Hepatocyte (in vitro differentiated cells): ENCODE measurements at regions not wholly inside any gene's neighbourhood (a gene's known extent, or its start where the extent isn't known, plus 50 kb on each side); places are given as distances from the start of the nearest gene placed in this dataset.

Experiments used
- DNase-seq: peaks from one replicate; pipeline ENCODE4 v3.0.0-alpha.2; 2016; ENCODE audit warnings: low spot score
- H2AFZ ChIP-seq: fragments of 200-600 bp; sonication (generic); 2 replicates; pipeline ENCODE4 v1.6.0; 2016; ENCODE audit warnings: antibody characterized with exemption, mild to moderate bottlenecking
- H3K27ac ChIP-seq: fragments of 200-600 bp; sonication (generic); 2 replicates; pipeline ENCODE4 v1.5.1; 2016; ENCODE audit warnings: mild to moderate bottlenecking
- H3K27me3 ChIP-seq: fragments of 200-600 bp; sonication (generic); 2 replicates; pipeline ENCODE4 v1.6.1; 2016
- H3K36me3 ChIP-seq: fragments of 200-600 bp; sonication (generic); replicated peaks from 2 replicates; pipeline ENCODE4 v1.5.1; 2016; ENCODE audit warnings: low read depth; ENCODE audit not compliant: insufficient read depth
- H3K4me1 ChIP-seq: fragments of 200-600 bp; sonication (generic); 2 replicates; pipeline ENCODE4 v1.5.1; 2016; ENCODE audit warnings: mild to moderate bottlenecking, moderate library complexity; ENCODE audit not compliant: insufficient read depth
- H3K4me2 ChIP-seq: fragments of 200-600 bp; sonication (generic); 2 replicates; pipeline ENCODE4 v1.6.0; 2016
- H3K4me3 ChIP-seq: fragments of 200-600 bp; sonication (generic); 2 replicates; pipeline ENCODE4 v1.5.1; 2016; ENCODE audit warnings: mild to moderate bottlenecking
- H3K79me2 ChIP-seq: fragments of 200-600 bp; sonication (generic); 2 replicates; pipeline ENCODE4 v1.6.0; 2017; ENCODE audit warnings: mild to moderate bottlenecking
- H3K9me2 ChIP-seq: fragments of 200-600 bp; sonication (generic); replicated peaks from 2 replicates; pipeline ENCODE4 v1.6.0; 2017; ENCODE audit warnings: mild to moderate bottlenecking; ENCODE audit not compliant: insufficient read depth
- H3K9me3 ChIP-seq: fragments of 200-600 bp; sonication (generic); 2 replicates; pipeline ENCODE4 v1.5.1; 2016; ENCODE audit warnings: low read depth, mild to moderate bottlenecking
- H4K20me1 ChIP-seq: fragments of 200-600 bp; sonication (generic); 2 replicates; pipeline ENCODE4 v1.6.0; 2016; ENCODE audit warnings: mild to moderate bottlenecking; ENCODE audit not compliant: insufficient read depth, poor library complexity, severe bottlenecking
- EZH2 ChIP-seq: fragments of 200-600 bp; sonication (generic); IDR thresholded peaks from 2 replicates; pipeline ENCODE4 v1.6.1; 2016; ENCODE audit warnings: antibody characterized with exemption, mild to moderate bottlenecking, borderline replicate concordance
- EZH2phosphoT487 ChIP-seq: fragments of 200-600 bp; sonication (generic); IDR thresholded peaks from one replicate; pipeline ENCODE4 v1.6.1; 2018; ENCODE audit warnings: antibody characterized with exemption, mild to moderate bottlenecking, low read depth, moderate library complexity; ENCODE audit not compliant: unreplicated experiment, severe bottlenecking
- WGBS: methylation state at CpG from one replicate; pipeline ENCODE4 v1.1.6; 2016; ENCODE audit warnings: low lambda C conversion rate; ENCODE audit errors: missing lambda C conversion rate; 5-methylcytosine and 5-hydroxymethylcytosine counted together
- TF ChIP-seq, protein P1 (sequence below): fragments of 200-600 bp; sonication (generic); IDR thresholded peaks from 2 replicates; pipeline ENCODE4 v1.5.1; 2016; ENCODE audit warnings: antibody characterized with exemption, mild to moderate bottlenecking; ENCODE audit not compliant: poor library complexity

DNA sequence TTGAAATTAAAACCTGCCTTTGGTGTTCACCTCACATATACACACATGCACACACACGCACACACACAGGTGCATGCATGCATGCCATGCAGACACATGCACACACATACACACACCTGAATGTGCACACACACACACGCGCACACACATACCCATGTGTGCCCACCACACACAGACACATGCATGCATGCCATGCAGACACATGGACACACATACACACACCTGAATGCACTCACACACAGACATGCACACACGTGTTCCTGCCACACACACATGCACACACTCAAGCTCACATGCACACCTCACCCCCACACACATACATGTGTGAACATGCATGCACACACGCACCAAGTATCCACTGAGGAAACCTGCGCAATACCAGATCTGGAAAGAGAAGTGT lies 136.4 kb downstream of the KLF6 start:
- no peaks in the 10 kb centered on the region for H3K27me3 ChIP-seq
- no peaks in the 10 kb centered on the region for H3K36me3 ChIP-seq

DNA sequence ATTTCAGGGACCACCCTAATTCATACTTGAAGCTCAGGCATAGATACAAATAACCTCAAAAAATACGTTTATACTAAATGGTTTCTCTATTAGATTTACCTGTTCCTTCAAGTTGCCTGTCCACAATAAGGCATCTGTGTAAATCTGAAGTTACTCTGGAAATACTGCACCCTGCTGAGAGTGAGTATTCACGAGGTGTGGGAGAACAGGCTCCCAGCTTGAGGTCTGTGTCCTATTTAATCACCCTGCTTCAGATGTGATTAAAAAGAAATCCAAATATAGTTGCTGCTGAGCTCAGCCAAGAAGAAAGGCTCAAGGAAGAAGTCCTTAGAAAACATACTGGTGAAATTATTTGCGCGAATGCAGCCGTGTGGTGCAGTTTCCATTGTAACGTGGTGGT lies 136.8 kb downstream of the KLF6 start:
- no peak for TF ChIP-seq EZH2phosphoT487
- TF ChIP-seq, protein P1, sequence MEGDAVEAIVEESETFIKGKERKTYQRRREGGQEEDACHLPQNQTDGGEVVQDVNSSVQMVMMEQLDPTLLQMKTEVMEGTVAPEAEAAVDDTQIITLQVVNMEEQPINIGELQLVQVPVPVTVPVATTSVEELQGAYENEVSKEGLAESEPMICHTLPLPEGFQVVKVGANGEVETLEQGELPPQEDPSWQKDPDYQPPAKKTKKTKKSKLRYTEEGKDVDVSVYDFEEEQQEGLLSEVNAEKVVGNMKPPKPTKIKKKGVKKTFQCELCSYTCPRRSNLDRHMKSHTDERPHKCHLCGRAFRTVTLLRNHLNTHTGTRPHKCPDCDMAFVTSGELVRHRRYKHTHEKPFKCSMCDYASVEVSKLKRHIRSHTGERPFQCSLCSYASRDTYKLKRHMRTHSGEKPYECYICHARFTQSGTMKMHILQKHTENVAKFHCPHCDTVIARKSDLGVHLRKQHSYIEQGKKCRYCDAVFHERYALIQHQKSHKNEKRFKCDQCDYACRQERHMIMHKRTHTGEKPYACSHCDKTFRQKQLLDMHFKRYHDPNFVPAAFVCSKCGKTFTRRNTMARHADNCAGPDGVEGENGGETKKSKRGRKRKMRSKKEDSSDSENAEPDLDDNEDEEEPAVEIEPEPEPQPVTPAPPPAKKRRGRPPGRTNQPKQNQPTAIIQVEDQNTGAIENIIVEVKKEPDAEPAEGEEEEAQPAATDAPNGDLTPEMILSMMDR: no peak
- TF ChIP-seq EZH2: no peak
- WGBS: 77% methylated on average over 6 of the region's 6 CpGs
- no peaks in the 10 kb centered on the region for H3K79me2 ChIP-seq
- H2AFZ ChIP-seq: no peak overlapping the region
- DNase-seq: no peak
- no peak overlapping the region for H3K27ac ChIP-seq
- H3K36me3 ChIP-seq: no peaks in the 10 kb centered on the region
- H3K9me2 ChIP-seq: no peaks in the 10 kb centered on the region
- no peak overlapping the region for H3K4me2 ChIP-seq
- H3K9me3 ChIP-seq: no peaks in the 10 kb centered on the region
- H3K27me3 ChIP-seq: no peaks in the 10 kb centered on the region
- no peaks in the 10 kb centered on the region for H3K4me1 ChIP-seq
- H3K4me3 ChIP-seq: no peak overlapping the region
- no peaks in the 10 kb centered on the region for H4K20me1 ChIP-seq

More for the DNA sequence above, 136.4 kb downstream of the KLF6 start:
- Histone ChIP-seq H3K9me3 (no peaks in the 10 kb centered on the region), H3K4me1 (no peaks in the 10 kb centered on the region), H2AFZ (no peak overlapping the region), H4K20me1 (no peaks in the 10 kb centered on the region), H3K9me2 (no peaks in the 10 kb centered on the region), H3K79me2 (no peaks in the 10 kb centered on the region), H3K27ac (no peak overlapping the region), H3K4me3 (no peak overlapping the region), H3K4me2 (no peak overlapping the region)
- 97% methylated on average over 6 of the region's 6 CpGs for WGBS
- no peak for DNase-seq
- TF ChIP-seq, protein P1: no peak
- TF ChIP-seq EZH2: no peak
- TF ChIP-seq EZH2phosphoT487: no peak

DNA sequence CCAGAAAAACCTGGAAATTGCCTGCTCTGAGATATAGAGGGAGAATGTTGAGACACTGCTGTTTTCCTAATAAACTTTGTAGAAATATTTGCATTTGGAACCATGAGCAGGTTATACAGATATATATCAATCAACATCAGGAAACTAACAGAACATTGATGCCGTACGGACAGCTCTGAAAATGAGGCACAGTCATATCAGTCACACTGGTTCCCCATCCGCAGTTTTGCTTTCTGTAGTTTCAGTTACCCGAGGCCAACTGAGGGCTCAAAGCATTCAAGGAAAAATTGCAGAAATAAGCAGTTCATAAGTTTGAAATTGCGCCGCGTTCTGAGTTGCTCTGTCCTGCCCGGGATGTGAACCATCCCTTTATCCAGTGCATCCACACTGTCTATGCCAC lies 137.9 kb downstream of the KLF6 start:
- Histone ChIP-seq H3K9me3 (no peaks in the 10 kb centered on the region), H2AFZ (no peak overlapping the region), H3K36me3 (no peaks in the 10 kb centered on the region), H3K4me1 (no peaks in the 10 kb centered on the region), H3K27ac (no peak overlapping the region), H3K4me3 (no peak overlapping the region), H3K27me3 (no peaks in the 10 kb centered on the region), H3K9me2 (no peaks in the 10 kb centered on the region), H4K20me1 (no peaks in the 10 kb centered on the region), H3K79me2 (no peaks in the 10 kb centered on the region), H3K4me2 (no peak overlapping the region)
- no peak for DNase-seq
- TF ChIP-seq EZH2 (no peak), EZH2phosphoT487 (no peak)
- TF ChIP-seq, protein P1: no peak
- WGBS: 96% methylated on average over 8 of the region's 8 CpGs

DNA sequence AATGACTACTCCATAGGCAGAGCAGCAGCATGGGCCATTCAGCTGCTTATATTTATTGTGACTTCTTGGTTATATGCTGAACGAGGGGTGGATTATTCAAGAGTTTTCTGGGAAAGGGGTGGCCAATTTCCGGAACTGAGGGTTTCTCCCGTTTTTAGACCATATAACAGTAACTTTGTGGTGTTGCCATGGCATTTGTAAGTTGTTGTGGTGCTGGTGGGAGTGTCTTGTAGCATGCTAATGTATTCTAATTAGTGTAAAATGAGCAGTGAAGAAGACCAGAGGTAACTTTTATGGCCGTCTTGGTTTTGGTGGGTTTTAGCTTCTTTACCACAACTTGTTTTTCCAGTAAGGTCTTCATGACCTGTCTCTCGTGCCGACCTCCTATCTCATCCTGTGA lies 139.6 kb downstream of the KLF6 start:
- Histone ChIP-seq H2AFZ (no peak overlapping the region), H4K20me1 (no peaks in the 10 kb centered on the region), H3K9me3 (no peaks in the 10 kb centered on the region), H3K4me1 (no peaks in the 10 kb centered on the region), H3K27ac (no peak overlapping the region), H3K27me3 (no peaks in the 10 kb centered on the region), H3K36me3 (no peaks in the 10 kb centered on the region), H3K9me2 (no peaks in the 10 kb centered on the region), H3K4me3 (no peak overlapping the region), H3K4me2 (no peak overlapping the region), H3K79me2 (no peaks in the 10 kb centered on the region)
- no peak for DNase-seq
- WGBS: 94% methylated on average over 6 of the region's 6 CpGs
- TF ChIP-seq, protein P1: no peak
- TF ChIP-seq EZH2phosphoT487 (no peak), EZH2 (no peak)
